HG03060 (cell line): ENCODE measurements at regions not wholly inside any gene's neighbourhood (a gene's known extent, or its start where the extent isn't known, plus 50 kb on each side); places are given as distances from the start of the nearest gene placed in this dataset.

Experiments used
- ATAC-seq: cut with Tn5 transposase; IDR thresholded peaks from one replicate; pipeline ENCODE4 v1.9.1; 2021; ENCODE audit warnings: low read depth, moderate number of reproducible peaks; ENCODE audit not compliant: unreplicated experiment

DNA sequence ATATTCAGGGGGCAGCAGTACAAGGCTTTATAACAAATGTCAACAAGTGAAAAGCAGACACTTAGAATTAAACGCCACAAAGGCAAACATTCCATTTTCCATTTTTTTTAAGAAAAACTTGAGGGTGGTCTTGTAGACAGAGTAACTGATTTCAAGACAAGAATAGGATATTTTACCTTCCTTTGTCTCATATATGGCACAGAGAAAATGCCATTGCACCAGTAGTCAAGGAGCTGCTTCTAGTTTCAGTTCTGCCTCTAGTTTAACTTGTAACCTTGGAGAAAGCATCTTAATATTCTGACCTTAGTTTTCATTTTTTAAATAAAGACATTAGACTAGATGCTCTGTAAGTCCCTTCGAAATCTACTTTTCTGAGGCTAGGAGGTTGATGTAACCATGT, 355.3 kb upstream of the KCNN2 start:
- ATAC-seq: no peak

DNA sequence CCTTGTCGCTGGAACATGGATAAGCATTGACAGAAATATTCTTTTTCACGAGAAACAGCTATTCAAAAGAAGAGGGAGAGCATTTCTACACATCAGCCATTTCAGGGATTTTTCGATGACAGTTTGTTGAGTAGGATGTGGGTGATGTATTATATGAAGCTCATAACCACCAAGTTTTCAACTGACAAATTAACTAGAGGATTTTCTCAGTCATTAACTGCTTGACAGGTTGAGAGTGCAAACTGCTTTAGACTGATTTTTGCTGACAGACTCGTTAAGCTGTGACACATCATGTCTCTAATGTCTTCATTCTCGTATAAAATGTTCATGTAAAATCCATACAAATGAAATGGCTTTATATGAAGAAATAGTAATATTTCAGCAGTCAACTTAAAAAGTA, 354.2 kb upstream of the KCNN2 start:
- ATAC-seq: no peak

DNA sequence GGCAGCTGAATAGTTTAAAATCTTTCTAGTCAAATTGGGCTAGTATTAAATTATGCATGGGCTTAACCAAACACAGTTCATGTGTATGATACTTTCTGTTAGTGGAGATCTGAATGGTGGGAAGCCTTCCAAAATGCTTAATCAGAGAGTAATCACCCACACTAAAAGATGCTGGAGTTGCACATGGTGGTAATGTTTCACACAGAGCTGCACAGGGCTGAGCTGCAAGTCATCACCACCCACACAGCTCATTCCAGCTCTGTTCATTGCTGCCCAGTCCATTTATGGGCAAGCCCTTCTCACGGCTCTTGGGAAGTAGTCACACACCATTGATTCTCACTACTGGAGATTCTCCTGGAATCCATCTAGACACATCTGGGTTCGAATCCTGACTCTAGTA, 351.5 kb upstream of the KCNN2 start:
- ATAC-seq: no peak

GRCh38 chr5:114018186-114018585, 343.7 kb upstream of the KCNN2 start:
- ATAC-seq: no peak

GRCh38 chr5:114038756-114039155, 323.1 kb upstream of the KCNN2 start:
- ATAC-seq: no peak

DNA sequence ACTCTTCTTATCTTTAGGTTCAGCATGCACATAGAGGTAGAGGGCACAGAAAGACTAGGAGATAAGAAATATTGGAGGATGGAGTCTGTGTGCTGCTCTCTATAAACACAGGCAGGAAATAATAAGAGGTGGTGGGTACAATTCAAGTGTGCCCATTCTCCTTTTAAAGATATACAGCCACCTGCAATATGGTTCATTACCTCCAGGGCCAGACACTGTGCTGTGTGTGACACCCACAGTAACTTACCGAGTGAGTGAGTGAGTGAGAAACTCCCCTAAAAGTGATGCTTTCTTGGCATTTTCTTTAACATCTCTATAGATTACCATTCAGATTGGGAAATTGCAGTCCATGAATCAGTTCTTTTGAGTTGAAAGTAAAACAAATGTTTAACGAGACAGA, 311.8 kb upstream of the KCNN2 start:
- ATAC-seq: no peak

DNA sequence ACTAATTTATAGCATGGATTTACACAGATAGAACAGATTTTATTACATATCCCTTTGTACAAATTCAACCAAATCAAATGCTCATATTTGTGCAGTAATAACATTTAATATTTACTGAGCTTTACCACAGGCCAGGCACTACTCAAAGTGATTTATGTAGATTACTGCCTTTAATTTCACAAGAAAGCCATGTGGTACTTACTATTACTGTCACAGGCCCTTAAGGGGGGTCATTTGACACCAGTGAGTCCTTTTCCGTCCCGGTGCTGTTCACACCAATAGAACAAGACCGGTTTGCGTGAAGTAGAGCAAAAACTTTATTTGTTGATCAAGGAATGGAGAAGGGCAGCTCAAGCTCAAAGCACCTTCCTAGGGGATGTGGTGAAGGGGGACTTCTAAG, 308.5 kb upstream of the KCNN2 start:
- ATAC-seq: no peak

DNA sequence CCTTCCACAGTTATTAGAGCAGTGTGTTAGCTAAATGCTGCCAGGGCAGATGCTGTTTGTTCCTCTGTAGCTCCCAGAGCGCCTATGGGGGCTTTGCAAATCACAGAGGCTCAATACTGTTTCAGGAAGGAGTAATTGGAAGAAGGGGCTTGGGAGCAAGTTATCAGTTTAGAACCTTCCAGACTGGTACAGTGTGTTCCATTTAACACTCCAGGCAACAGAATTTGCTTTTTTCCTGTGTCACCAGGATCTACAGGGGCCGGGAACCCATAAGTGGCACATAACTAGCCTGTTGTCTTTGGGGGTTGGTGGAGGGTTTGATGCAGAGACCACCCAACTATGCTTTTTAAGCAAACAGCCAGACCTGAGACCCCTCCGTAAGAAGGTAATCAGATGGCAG, 307.3 kb upstream of the KCNN2 start:
- no peak for ATAC-seq

DNA sequence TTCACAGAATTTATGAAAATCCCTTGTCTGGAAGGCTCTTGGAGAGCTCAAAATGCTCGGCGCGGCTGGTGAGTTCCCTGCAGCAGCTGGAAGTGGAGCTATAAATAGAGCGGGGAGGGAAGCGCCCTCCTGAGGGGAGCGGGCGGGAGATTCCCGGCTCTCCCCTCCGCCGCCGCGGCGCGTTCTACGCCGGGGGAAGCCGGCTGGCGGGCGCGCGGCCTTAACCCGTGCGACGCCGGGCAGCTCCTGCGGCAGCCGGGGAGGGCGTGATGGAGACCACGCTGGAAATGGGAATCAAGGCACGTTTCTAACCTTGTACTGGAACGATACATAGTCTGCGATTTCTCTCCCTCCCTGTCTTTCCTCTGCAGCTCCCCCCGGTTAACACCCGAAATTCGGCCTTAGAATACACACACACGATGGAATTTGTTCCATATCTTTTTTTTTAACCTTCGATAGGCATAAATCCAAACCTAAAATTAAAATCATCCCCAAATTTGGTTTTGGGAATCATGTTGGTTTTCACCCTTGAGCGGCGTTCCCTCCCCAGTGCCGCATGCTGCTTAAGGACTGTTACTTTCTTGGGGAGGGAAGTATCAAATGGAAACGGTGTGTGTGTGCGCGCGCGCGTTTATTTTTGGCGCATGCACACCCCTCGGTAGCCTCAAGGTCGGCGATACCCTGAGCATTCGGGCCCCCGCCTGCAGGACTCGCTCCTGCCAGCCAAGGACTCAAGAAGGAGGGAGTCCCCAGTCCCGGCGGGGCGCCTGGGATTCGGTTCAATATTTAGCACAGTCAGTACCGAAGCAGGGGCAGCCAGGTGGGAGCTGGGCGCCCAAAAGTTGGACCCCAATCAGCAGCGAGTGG, 306.3 kb upstream of the KCNN2 start:
- ATAC-seq: no peak

GRCh38 chr5:114056185-114056538, 305.7 kb upstream of the KCNN2 start:
- no peak for ATAC-seq

DNA sequence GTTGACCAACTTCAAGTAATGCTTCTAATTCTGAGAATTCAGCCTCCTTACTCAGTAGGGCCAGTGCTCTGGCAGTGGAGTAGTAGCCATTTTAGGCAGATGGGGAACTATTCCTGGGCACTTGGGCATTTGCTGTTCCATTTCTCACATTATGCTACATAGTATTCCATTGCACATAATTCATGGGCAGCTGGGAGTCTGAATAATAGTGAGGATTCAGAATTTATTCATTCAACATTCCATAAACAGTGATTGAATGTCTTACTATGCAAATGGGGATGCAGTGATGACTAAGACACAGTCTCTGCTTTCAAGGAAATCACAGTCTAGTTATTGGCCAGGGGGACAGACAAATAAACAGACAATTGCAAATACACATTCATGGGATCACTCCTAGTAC, 301.0 kb upstream of the KCNN2 start:
- no peak for ATAC-seq

- no peak for ATAC-seq
These were observed 298.7 kb upstream of the KCNN2 start for GRCh38 chr5:114062932-114063867.

- no peak for ATAC-seq
These were observed 296.0 kb upstream of the KCNN2 start for GRCh38 chr5:114065912-114066311.

- ATAC-seq: no peak
These were observed 291.7 kb upstream of the KCNN2 start for GRCh38 chr5:114070093-114070722.

DNA sequence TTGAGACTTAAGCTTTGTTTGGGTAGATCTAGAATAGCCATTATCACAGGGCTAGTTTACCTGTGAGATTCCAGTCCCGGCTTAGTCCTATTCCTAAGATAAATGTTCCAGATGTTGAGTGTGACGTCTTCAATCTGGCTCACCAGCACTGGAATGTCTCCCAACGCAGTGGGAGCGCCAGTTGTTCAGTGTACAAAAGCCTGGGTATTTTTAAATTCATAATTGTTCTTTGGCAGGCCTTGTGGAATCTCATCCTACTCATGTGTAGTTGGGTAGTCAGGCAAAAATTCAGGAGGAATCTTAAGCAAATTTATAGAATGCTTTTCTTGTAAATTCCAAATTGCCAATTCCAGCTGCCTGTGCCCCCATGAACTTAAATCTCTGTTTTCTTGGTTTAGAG, 272.6 kb upstream of the KCNN2 start:
- no peak for ATAC-seq

DNA sequence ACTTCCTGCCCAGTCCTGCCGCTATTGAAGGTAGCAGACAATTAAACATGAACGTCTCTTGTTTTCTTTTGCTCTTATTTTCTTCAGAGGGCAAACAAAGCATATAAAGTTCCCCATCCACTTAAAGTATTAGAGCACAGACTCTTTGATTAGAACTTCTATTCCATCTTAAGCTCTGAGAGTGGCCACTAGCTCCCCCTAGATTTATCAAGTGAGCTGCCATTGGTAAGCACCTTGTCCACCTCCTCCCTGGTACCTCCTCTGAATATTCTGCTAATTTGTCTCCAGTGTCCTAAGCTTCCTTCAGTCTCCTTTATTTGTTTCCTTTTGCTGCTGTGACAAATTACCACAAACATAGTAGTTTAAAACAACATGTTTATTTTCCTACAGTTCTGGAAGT, 264.3 kb upstream of the KCNN2 start:
- no peak for ATAC-seq

DNA sequence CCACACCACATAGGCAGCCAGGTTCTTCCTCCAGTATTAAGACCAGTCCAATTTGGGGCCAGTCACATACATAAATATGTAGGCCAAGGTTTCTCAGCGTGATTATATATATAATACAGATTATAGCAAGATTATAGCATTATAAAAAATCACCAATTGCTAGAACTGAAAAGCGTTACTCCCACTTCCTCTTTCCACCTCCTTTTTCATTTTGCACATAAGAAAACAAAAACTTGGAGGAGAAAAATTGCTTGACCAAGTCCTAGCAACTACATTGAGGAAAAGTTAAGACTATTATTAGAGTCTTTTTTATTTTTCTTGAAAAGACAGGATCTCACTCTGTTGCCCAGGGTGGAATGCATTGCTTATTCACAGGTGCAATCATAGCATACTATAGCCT, 262.7 kb upstream of the KCNN2 start:
- ATAC-seq: no peak

DNA sequence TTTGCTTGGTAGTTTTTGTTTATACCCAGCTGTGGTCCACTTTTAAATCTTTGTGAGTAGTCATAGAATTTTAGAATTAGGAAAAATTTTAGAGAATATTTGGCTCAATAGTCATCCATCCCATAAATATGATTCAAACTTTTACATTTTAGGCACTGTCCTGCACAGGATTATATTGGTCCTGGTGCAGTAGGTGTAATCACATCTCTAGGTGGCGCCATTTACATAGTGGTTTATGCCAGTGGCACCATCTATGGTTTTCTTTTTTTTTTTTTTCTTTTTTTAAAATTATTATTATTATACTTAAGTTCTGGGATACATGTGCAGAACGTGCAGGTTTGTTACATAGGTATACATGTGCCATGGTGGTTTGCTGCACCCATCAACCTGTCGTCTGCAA, 260.7 kb upstream of the KCNN2 start:
- no peak for ATAC-seq

GRCh38 chr5:114113604-114114003, 248.3 kb upstream of the KCNN2 start:
- no peak for ATAC-seq

DNA sequence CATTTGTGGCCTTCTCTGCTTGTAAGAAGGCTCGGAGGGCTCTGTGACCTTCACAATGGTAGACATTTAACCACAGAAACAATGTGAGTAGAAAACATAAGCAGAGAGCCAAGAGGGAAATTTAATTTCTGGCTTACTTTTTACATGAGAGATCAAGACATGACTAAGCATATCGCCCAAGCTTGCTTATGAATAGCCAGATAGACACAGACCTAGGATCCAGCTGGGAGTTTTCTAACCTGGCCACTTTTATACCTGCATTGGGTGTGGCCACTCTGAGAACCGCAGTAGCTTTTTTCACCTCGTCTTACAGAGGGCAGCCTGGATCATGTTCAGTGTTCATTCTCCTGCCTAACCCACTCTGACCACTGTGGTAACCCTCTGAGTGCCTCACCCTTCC, 244.9 kb upstream of the KCNN2 start:
- ATAC-seq: no peak

DNA sequence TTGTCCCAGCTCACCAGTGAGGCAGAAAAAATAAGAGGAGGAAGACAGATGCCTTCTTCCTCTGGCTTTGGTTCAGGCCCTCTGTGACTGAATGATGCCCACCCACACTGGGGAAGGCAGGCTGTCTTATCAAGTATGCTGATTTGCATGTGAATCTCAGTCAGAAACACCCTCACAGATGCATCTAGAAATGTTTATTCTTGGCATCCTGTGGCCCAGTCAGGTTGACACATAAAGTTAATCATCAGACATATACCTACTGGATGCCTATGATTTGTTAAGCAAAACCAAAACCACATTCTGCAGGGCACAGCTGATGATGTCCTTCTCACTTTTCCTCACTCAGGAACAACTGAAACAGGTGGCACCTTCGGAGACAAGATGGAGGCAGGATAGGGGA, 243.4 kb upstream of the KCNN2 start:
- ATAC-seq: peak; percentile 71
